WERI-Rb-1 (cell line): ENCODE measurements at regions not wholly inside any gene's neighbourhood (a gene's known extent, or its start where the extent isn't known, plus 50 kb on each side); places are given as distances from the start of the nearest gene placed in this dataset.

ENCODE experiments used
- DNase-seq: peaks from one replicate; pipeline ENCODE4 v3.0.0-alpha.2; 2020
- H3K27ac ChIP-seq: fragments of 250-450 bp; sonication (Bioruptor Pico); 2 replicates; pipeline ENCODE4 v1.5.1; 2020; ENCODE audit warnings: mild to moderate bottlenecking, moderate library complexity
- H3K27me3 ChIP-seq: fragments of 250-450 bp; sonication (Bioruptor Pico); 2 replicates; pipeline ENCODE4 v1.5.1; 2021; ENCODE audit warnings: mild to moderate bottlenecking, low read depth, moderate library complexity; ENCODE audit not compliant: insufficient read depth, severe bottlenecking
- H3K36me3 ChIP-seq: fragments of 250-450 bp; sonication (Bioruptor Pico); 2 replicates; pipeline ENCODE4 v1.5.1; 2020; ENCODE audit warnings: mild to moderate bottlenecking, moderate library complexity
- H3K4me3 ChIP-seq: 2 replicates; pipeline ENCODE4 v1.5.1; 2011; ENCODE audit warnings: low read depth, mild to moderate bottlenecking, control low read depth, low read length
- H3K9me3 ChIP-seq: fragments of 250-450 bp; sonication (Bioruptor Pico); 2 replicates; pipeline ENCODE4 v1.5.1; 2021; ENCODE audit warnings: mild to moderate bottlenecking, moderate library complexity; ENCODE audit not compliant: severe bottlenecking
- TF ChIP-seq, protein P1 (sequence below): IDR thresholded peaks from 2 replicates; pipeline ENCODE4 v1.5.1; 2011; ENCODE audit warnings: low read depth, mild to moderate bottlenecking, control low read depth, inconsistent platforms, low read length

DNA sequence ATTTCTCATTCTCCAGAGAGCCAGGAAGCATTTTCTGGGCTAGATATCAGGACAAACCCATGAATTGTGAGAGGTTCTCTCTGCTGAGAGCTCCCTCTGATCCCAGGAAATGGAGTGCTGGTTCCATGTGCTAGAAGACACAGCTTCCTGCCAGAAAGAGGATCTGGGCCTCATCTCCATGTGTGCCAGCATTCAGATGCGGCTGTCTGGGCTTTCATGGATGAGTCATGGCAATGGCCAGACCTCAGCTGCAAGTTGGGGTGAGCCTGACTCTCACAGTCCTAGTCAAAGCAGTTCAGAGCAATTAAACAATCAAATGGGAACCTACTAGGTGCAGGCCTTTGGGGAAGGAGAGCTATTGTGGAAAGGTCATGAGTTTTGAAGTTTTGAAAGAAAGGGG lies 82.3 kb upstream of the EED start:
- no peak for DNase-seq
- TF ChIP-seq, protein P1, sequence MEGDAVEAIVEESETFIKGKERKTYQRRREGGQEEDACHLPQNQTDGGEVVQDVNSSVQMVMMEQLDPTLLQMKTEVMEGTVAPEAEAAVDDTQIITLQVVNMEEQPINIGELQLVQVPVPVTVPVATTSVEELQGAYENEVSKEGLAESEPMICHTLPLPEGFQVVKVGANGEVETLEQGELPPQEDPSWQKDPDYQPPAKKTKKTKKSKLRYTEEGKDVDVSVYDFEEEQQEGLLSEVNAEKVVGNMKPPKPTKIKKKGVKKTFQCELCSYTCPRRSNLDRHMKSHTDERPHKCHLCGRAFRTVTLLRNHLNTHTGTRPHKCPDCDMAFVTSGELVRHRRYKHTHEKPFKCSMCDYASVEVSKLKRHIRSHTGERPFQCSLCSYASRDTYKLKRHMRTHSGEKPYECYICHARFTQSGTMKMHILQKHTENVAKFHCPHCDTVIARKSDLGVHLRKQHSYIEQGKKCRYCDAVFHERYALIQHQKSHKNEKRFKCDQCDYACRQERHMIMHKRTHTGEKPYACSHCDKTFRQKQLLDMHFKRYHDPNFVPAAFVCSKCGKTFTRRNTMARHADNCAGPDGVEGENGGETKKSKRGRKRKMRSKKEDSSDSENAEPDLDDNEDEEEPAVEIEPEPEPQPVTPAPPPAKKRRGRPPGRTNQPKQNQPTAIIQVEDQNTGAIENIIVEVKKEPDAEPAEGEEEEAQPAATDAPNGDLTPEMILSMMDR: no peak
- H3K9me3 ChIP-seq: no peaks in the 10 kb centered on the region
- H3K27me3 ChIP-seq: no peaks in the 10 kb centered on the region
- H3K36me3 ChIP-seq: no peaks in the 10 kb centered on the region
- H3K27ac ChIP-seq: no peak overlapping the region
- no peak overlapping the region for H3K4me3 ChIP-seq

DNA sequence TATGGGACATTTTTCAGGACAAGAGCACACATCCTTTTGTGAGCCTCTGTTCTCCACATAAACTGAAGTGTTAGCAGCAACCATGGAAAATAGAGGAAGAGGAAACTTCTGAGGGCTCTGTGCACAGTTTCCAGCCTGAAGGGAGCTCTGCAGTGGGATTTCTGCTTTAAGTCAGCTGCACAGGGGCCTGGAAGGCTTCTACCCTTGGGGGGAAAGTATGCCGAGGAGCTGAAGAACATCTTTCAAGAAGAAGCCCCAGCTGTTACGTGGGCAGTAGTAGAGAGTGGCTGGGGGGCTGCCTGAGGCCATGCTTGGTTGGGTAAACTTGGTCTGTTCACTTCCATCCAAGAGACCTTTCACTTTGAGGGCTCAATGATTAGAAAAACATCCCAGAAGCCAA lies 82.7 kb upstream of the EED start:
- Histone ChIP-seq H3K36me3 (no peaks in the 10 kb centered on the region), H3K27ac (no peak overlapping the region)

DNA sequence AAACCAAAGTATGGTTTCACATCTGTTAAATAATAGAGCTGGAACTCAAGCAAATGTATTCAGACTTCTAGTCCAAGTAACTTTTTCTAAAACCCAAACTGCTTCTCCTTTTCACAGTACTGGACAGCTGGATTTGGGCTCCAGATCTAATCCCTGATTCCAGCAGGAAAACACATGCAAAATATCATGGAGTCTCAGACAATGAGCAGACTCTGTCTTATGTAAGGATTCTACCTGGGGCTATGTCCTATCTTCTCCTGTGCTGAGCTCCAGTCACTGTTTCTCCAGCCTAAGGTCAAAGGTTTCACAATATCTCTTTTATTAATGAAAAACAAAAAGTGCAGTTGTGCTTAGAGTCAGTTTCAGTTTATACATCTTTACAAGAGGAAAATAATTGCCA lies 83.2 kb upstream of the EED start:
- Histone ChIP-seq H3K27me3 (no peaks in the 10 kb centered on the region), H3K36me3 (no peaks in the 10 kb centered on the region)

More for the DNA sequence above, 82.7 kb upstream of the EED start:
- H3K4me3 ChIP-seq: no peak overlapping the region
- H3K9me3 ChIP-seq: no peaks in the 10 kb centered on the region
- TF ChIP-seq, protein P1: no peak
- no peaks in the 10 kb centered on the region for H3K27me3 ChIP-seq
- DNase-seq: no peak

DNA sequence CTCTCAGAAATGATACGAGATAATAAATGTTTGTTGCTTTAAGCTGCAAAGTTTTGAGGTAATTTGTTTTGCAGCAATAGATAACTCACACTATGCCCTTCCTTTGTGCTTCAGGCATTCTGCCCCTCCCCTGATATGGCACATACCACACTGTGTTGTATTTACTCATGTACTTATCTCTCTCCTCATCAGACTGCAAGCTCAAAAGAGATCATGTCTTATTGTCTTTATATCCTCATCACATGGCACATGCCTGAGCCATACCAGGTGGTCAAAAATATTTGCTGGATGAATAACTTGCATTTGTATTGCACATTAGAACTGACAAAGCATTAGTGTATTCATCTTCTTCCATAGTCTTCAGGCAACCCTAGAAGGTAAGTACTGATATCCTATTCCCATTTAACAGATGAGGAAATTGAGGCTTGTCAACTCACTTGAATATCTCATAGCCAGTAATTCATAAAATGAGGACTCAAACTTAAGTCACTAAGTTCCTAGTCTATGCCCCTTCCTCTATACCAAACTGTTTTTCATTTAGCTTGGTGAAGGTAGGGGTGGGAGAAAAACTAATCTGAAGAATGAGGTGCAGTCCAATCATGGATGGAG lies 83.9 kb upstream of the EED start:
- no peaks in the 10 kb centered on the region for H3K36me3 ChIP-seq
- H3K4me3 ChIP-seq: no peak overlapping the region
- TF ChIP-seq, protein P1: no peak
- no peak overlapping the region for H3K27ac ChIP-seq
- no peaks in the 10 kb centered on the region for H3K9me3 ChIP-seq
- H3K27me3 ChIP-seq: no peaks in the 10 kb centered on the region
- no peak for DNase-seq

More for the DNA sequence above, 83.2 kb upstream of the EED start:
- H3K9me3 ChIP-seq: no peaks in the 10 kb centered on the region
- H3K4me3 ChIP-seq: no peak overlapping the region
- no peak for DNase-seq
- TF ChIP-seq, protein P1: no peak
- H3K27ac ChIP-seq: no peak overlapping the region

DNA sequence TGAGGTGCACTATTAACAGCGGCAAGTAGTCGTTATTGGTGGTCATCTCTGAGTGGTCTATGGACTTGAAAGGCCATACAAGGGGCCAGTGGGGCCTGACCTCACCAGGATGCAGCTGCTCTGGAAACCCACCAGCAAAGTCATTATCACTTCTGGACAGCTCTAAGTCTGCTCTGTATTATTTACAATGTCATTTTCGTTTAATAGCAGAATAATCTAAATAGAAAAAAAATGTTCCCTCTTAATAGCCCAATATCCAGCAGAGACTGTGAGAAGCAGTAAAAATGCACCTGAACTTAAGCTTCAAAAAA lies 85.0 kb upstream of the EED start:
- Histone ChIP-seq H3K27ac (no peak overlapping the region), H3K27me3 (no peaks in the 10 kb centered on the region), H3K36me3 (no peaks in the 10 kb centered on the region), H3K9me3 (no peaks in the 10 kb centered on the region), H3K4me3 (no peak overlapping the region)
- TF ChIP-seq, protein P1: no peak
- no peak for DNase-seq
